ENCODE measurements at regions not wholly inside any gene's neighbourhood (a gene's known extent, or its start where the extent isn't known, plus 50 kb on each side); places are given as distances from the start of the nearest gene placed in this dataset.

DNA sequence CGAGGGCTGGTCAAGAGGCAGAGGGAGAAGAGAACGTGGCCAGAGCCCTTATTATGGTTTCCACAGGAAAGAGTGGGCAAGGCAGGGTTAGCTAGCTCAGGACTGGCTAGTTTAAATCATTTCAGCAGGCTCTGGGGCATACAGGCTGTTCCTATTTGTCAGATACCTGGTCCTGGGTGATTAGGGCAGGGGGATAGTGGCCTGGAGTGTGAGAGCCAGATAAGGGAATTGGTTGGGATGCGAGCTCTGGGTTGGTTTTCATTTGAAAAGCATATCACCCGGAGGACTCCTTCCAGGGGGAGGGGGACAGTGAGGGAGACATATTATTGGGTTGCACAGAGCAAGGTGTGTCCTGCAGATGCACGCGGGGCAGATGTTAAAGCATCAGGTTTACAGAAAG, 75.3 kb upstream of the CLDN10 start (continued):
- TF ChIP-seq ZNF766 (CRISPR knock-in tag; conservative IDR thresholded peaks at IDR 0.05) (no peak), TEAD4 (IDR thresholded peaks at IDR 0.05; ENCODE audit: low read length) (peak; percentile 69), TEAD4 (CRISPR knock-in tag; IDR thresholded peaks at IDR 0.05; ENCODE audit: borderline replicate concordance) (no peak), HOXB6 (CRISPR knock-in tag; IDR thresholded peaks at IDR 0.05; ENCODE audit: borderline replicate concordance) (no peak), SOX6 (IDR thresholded peaks at IDR 0.05) (peak; percentile 26; the same call in 1 of the 2 replicates), NCOA1 (IDR thresholded peaks at IDR 0.05; ENCODE audit: low read depth) (no peak), STAT5A (IDR thresholded peaks at IDR 0.05; ENCODE audit: borderline replicate concordance, low read length) (peak; percentile 32; the same call in 1 of the 2 replicates), CCNT2 (IDR thresholded peaks at IDR 0.05; ENCODE audit: borderline replicate concordance, extremely low read depth, insufficient read length, low read depth, low read length) (peak; percentile 25), NCOA2 (IDR thresholded peaks at IDR 0.05; ENCODE audit: partially characterized antibody in 2 of 2) (no peak), ZNF197 (CRISPR knock-in tag; IDR thresholded peaks at IDR 0.05; ENCODE audit: low read depth) (no peak), PHB2 (IDR thresholded peaks at IDR 0.05; ENCODE audit: low read depth) (0 out of 2 replicates have a peak, but pooled peaks have one; percentile 26), ZNF778 (CRISPR knock-in tag; IDR thresholded peaks at IDR 0.05) (no peak), DPF2 (IDR thresholded peaks at IDR 0.05) (peak; percentile 77), SRF (CRISPR knock-in tag; IDR thresholded peaks at IDR 0.05) (peak in 1 of 2 experiments; percentile 48; a peak in 1 of 4 replicates), SRSF7 (optimal IDR thresholded peaks at IDR 0.05; ENCODE audit: low read depth, low read length) (no peak), ZEB2 (IDR thresholded peaks at IDR 0.05) (peak; percentile 54; the same call in 1 of the 2 replicates), COPS2 (conservative IDR thresholded peaks at IDR 0.05) (no peak)
- TF ChIP-seq, protein P1, sequence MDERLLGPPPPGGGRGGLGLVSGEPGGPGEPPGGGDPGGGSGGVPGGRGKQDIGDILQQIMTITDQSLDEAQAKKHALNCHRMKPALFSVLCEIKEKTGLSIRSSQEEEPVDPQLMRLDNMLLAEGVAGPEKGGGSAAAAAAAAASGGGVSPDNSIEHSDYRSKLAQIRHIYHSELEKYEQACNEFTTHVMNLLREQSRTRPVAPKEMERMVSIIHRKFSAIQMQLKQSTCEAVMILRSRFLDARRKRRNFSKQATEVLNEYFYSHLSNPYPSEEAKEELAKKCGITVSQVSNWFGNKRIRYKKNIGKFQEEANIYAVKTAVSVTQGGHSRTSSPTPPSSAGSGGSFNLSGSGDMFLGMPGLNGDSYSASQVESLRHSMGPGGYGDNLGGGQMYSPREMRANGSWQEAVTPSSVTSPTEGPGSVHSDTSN (CRISPR knock-in tag; IDR thresholded peaks at IDR 0.05; ENCODE audit: low read depth) = no peak
- TF ChIP-seq, protein P1 (tag; conservative IDR thresholded peaks at IDR 0.05; ENCODE audit: low read depth) = 0 out of 2 replicates have a peak, but pooled peaks have one; percentile 41
